Body of pancreas (tissue), 4 donors: ENCODE measurements at regions not wholly inside any gene's neighbourhood (a gene's known extent, or its start where the extent isn't known, plus 50 kb on each side); places are given as distances from the start of the nearest gene placed in this dataset.

Source experiments
- ATAC-seq: fragments of 150-250 bp; one replicate; pipeline ENCODE4 v1.9.1; 2016
- DNase-seq, 4 donors: peaks; one replicate each; pipeline ENCODE4 v3.0.0-alpha.2; 2019
- H3K27ac ChIP-seq, 4 donors: fragments of 200-600 bp; sonication (generic); 1 replicate in 3 of 4; 2 replicates in 1 of 4; pipeline versions ENCODE4 v1.5.1 to v1.6.1; 2016 to 2019; ENCODE audit warnings: mild to moderate bottlenecking in 1 of 4, mixed read lengths in 1 of 4, moderate library complexity in 1 of 4
- H3K27me3 ChIP-seq, 2 donors: fragments of 200-600 bp; sonication (generic); one replicate each; pipeline ENCODE4 v1.6.0; 2016; ENCODE audit warnings: mild to moderate bottlenecking in 1 of 2
- H3K36me3 ChIP-seq, 2 donors: fragments of 200-600 bp; sonication (generic); replicated peaks in 1 of 2; 2 replicates each; pipeline ENCODE4 v1.5.1; 2016; ENCODE audit warnings: low read depth in 2 of 2; ENCODE audit not compliant: insufficient read depth in 1 of 2
- H3K4me1 ChIP-seq: fragments of 200-600 bp; sonication (generic); one replicate; pipeline ENCODE4 v1.6.0; 2016
- H3K4me3 ChIP-seq, 2 donors: fragments of 200-600 bp; sonication (generic); 1 replicate in 1 of 2; 2 replicates in 1 of 2; pipeline ENCODE4 v1.5.1; 2016 to 2019
- H3K9me3 ChIP-seq, 3 donors: fragments of 200-600 bp; sonication (generic); 1 replicate in 2 of 3; 2 replicates in 1 of 3; pipeline ENCODE4 v1.5.1; 2016
- POLR2A ChIP-seq, 3 donors: fragments of 450-650 bp; IDR thresholded peaks; one replicate each; pipeline ENCODE4 v1.6.1; 2016; ENCODE audit warnings: antibody characterized with exemption in 3 of 3, mild to moderate bottlenecking in 2 of 3
- WGBS, 2 donors: methylation state at CpG; one replicate each; pipeline ENCODE4 v1.1.5; 2017; 5-methylcytosine and 5-hydroxymethylcytosine counted together
- intact Hi-C: fragments of 100-400 bp; cut with DNase I; formaldehyde crosslinking; loops from one replicate; pipeline ENCODE4 v1.15.1; 2023
- TF ChIP-seq, protein P1 (sequence below), 7 experiments: fragments of 450-650 bp in 4 of 7; fragments of 200-600 bp in 3 of 7; sonication (generic) in 3 of 7; IDR thresholded peaks; one replicate each; pipeline ENCODE4 v1.5.1; 2016 to 2019; ENCODE audit warnings: antibody characterized with exemption in 7 of 7

DNA sequence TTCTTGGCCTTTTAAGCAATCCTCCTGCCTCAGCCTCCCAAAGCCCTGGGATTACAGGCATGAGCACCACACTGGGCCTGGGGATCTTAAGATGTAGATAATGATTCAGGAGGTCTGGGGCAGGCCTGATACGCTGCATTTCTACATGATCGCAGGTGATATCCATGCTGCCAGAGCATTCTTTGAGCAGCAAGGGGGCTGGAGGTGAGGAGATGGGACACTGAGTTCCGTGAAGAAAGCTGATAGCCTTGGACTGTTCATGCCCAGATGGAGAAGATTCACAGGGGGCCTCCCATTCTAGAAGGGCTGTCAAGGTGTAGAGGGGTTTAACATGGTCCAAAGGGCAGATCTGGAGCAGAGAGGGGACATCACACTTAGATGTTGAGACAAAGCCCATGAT, 480.3 kb downstream of the RPS24 start:
- Histone ChIP-seq H3K27ac (no peak overlapping the region), H3K4me1 (peaks cover 5% of the 10 kb centered on the region), H3K27me3 (no peaks in the 10 kb centered on the region), H3K9me3 (no peaks in the 10 kb centered on the region), H3K36me3 (no peaks in the 10 kb centered on the region), H3K4me3 (no peak overlapping the region)
- DNase-seq (no peak), ATAC-seq (no peak)
- intact Hi-C loops, result no loop called here
- TF ChIP-seq POLR2A (IDR thresholded peaks at IDR 0.05), result no peak
- TF ChIP-seq, protein P1, sequence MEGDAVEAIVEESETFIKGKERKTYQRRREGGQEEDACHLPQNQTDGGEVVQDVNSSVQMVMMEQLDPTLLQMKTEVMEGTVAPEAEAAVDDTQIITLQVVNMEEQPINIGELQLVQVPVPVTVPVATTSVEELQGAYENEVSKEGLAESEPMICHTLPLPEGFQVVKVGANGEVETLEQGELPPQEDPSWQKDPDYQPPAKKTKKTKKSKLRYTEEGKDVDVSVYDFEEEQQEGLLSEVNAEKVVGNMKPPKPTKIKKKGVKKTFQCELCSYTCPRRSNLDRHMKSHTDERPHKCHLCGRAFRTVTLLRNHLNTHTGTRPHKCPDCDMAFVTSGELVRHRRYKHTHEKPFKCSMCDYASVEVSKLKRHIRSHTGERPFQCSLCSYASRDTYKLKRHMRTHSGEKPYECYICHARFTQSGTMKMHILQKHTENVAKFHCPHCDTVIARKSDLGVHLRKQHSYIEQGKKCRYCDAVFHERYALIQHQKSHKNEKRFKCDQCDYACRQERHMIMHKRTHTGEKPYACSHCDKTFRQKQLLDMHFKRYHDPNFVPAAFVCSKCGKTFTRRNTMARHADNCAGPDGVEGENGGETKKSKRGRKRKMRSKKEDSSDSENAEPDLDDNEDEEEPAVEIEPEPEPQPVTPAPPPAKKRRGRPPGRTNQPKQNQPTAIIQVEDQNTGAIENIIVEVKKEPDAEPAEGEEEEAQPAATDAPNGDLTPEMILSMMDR (IDR thresholded peaks at IDR 0.05), result no peak
- 98% methylated on average over 3 of the region's 3 CpGs for WGBS, 2 donors

DNA sequence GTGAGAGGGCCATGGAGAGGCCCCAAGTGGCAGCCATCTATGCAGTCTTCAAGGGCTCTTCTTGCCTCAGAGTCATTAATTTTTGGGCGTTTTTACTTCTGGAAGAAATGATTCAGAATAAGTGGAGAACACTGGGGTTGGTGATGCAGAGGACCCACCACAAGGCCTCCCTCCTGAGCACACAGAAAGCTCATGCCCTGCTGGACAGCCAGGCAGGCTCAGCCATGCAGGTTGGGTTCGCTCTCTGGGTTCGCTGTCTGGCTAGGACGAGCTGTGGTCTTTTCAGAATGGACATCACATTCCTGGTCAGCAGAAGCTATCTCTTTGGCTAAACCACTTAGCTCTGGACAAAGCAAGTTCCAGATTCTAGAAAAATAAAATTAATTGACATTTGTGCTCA, 480.8 kb downstream of the RPS24 start:
- H3K27ac ChIP-seq, result no peak overlapping the region

DNA sequence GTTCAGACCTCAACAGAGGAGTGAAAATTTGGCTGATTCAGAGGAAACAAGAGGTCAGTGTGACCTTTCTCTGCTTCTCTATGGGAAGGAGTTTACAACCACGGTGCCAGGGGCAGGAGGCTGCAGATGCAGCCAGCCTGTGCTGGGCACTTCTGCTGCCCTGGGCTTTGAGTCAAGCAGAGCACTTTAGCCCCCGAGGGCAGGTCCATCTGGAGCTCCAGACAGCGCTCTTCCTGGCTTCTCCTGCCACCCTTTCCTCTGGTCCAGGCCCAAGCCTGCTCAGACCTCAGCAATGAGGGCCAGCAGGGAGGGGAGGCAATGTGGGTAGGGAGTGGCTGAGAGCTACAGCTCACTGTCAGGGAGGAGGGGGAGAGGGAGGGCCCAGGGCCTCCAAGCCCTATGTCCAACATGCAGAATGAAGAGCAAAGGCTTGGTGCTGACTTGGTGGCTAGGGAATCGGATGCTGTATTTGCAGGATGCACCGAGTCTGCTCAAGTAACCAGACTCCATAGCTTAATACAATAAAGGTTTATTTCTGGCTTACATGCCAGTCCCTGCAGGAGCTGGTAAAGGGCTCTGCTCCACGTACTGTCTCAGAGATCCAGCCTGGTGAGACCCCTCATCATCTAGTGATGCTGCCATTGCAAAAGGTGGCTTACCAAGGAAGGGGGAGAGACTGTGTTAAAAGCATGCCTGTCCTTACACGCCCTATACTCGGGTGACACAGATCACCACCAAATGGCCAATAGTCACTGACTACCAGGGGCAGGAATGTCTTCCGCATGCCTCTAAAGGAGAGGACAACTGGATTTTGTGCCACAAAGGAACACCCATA, 481.6 kb downstream of the RPS24 start:
- 83 to 88% methylated on average over 9 of the region's 9 CpGs for WGBS, 2 donors
- DNase-seq, result no peak
- intact Hi-C loops, result no loop called here
- Histone ChIP-seq H3K4me3 (no peak overlapping the region), H3K4me1 (peaks cover 5% of the 10 kb centered on the region), H3K36me3 (no peaks in the 10 kb centered on the region), H3K27ac (no peak overlapping the region), H3K27me3 (no peaks in the 10 kb centered on the region), H3K9me3 (no peaks in the 10 kb centered on the region)
- TF ChIP-seq, protein P1 (IDR thresholded peaks at IDR 0.05), result no peak
- no peak for TF ChIP-seq POLR2A (IDR thresholded peaks at IDR 0.05)
- ATAC-seq, result no peak

More for the DNA sequence above, 480.8 kb downstream of the RPS24 start:
- 81 to 88% methylated on average over 4 of the region's 4 CpGs for WGBS, 2 donors
- H3K9me3 ChIP-seq, result no peaks in the 10 kb centered on the region
- intact Hi-C loops, result no loop called here
- ATAC-seq (no peak), DNase-seq (no peak)
- H3K27me3 ChIP-seq, result no peaks in the 10 kb centered on the region
- no peak overlapping the region for H3K4me3 ChIP-seq
- peaks cover 5% of the 10 kb centered on the region for H3K4me1 ChIP-seq
- TF ChIP-seq, protein P1 (IDR thresholded peaks at IDR 0.05), result no peak
- no peak for TF ChIP-seq POLR2A (IDR thresholded peaks at IDR 0.05)
- no peaks in the 10 kb centered on the region for H3K36me3 ChIP-seq

DNA sequence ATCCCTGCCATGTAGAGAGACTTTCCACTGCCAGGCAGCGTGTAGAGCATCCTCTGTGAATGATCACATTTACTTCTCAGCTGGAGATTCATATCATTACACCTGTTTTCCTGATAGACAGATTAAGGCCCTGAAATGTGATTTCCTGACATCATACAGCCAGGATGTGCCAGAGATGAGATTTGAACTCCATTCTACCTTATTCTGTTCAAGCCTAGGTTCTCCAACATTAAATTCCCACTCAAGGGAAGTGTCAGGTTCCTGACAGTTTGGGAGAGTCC, 482.1 kb downstream of the RPS24 start:
- DNase-seq (no peak), ATAC-seq (no peak)
- TF ChIP-seq POLR2A (IDR thresholded peaks at IDR 0.05), result no peak
- TF ChIP-seq, protein P1 (IDR thresholded peaks at IDR 0.05), result no peak
- intact Hi-C loops, result no loop called here
- Histone ChIP-seq H3K36me3 (no peaks in the 10 kb centered on the region), H3K4me1 (peaks cover 5% of the 10 kb centered on the region), H3K9me3 (no peaks in the 10 kb centered on the region), H3K27me3 (no peaks in the 10 kb centered on the region), H3K27ac (no peak overlapping the region), H3K4me3 (no peak overlapping the region)
- WGBS, 2 donors, result 86 to 100% methylated on average over 1 of the region's 1 CpG

DNA sequence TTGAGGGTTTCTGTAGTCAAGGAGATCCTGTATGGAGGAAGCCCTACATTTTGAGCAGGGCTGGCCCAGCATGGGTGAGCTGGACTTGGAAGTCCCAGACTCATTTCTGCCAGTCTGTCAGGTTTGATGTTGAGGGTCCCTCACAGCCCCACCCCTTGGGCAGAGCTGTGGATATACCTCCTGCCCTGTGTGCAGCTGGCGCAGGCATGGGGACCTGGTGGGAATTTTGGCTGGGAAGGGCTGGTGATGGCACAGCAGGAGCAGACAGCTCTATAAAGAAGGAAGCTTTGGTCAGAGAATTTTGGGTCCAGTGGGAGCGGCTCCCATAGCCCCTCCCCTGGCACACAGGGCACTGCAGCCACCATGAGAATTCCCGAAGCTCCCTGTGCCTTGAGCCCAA, 482.6 kb downstream of the RPS24 start:
- TF ChIP-seq, protein P1 (IDR thresholded peaks at IDR 0.05), result no peak
- no peak for TF ChIP-seq POLR2A (IDR thresholded peaks at IDR 0.05)
- Histone ChIP-seq H3K27me3 (no peaks in the 10 kb centered on the region), H3K4me3 (no peak overlapping the region), H3K27ac (no peak overlapping the region), H3K9me3 (no peaks in the 10 kb centered on the region), H3K36me3 (no peaks in the 10 kb centered on the region), H3K4me1 (peaks cover 5% of the 10 kb centered on the region)
- WGBS, 2 donors, result 85 to 89% methylated on average over 3 of the region's 3 CpGs
- no peak for DNase-seq
- no peak for ATAC-seq
- intact Hi-C loops, result no loop called here
